ENCODE measurements at regions not wholly inside any gene's neighbourhood (a gene's known extent, or its start where the extent isn't known, plus 50 kb on each side); places are given as distances from the start of the nearest gene placed in this dataset.

- Histone ChIP-seq H3K9me2 (replicated peaks; ENCODE audit: low read depth, low read length) (no peaks in the 10 kb centered on the region), H3K79me2 (ENCODE audit: insufficient read depth, low read length) (no peaks in the 10 kb centered on the region), H3K4me1 (ENCODE audit: insufficient read depth, low read length, poor library complexity, severe bottlenecking) (peaks cover 7% of the 10 kb centered on the region), H3K9me3 (ENCODE audit: insufficient read depth, low read depth, low read length) (no peaks in the 10 kb centered on the region), H4K20me1 (ENCODE audit: insufficient read depth, low read length, poor library complexity, severe bottlenecking) (no peaks in the 10 kb centered on the region), H2AFZ (ENCODE audit: low read length) (no peak overlapping the region), H3K9ac (ENCODE audit: low read depth, low read length, poor library complexity, severe bottlenecking) (no peak overlapping the region), H3F3A (ENCODE audit: low read depth) (no peaks in the 10 kb centered on the region), H3K4me3 (ENCODE audit: low read length, poor library complexity, severe bottlenecking) (no peak overlapping the region), H3K36me3 (ENCODE audit: insufficient read depth, low read length) (no peaks in the 10 kb centered on the region), H3K27me3 (ENCODE audit: insufficient read depth, low read length, poor library complexity, severe bottlenecking) (no peaks in the 10 kb centered on the region), H3K4me2 (ENCODE audit: low read depth, low read length, poor library complexity, severe bottlenecking) (no peak overlapping the region)
- TF ChIP-seq CTCF (conservative IDR thresholded peaks at IDR 0.05; ENCODE audit: low read length), result no peak
- TF ChIP-seq EZH2phosphoT487 (IDR thresholded peaks at IDR 0.05; ENCODE audit: borderline replicate concordance), result no peak
Observed at GRCh38 chr9:108139900-108140299, 650.3 kb upstream of the KLF4 start.

GRCh38 chr9:108138516-108138915 lies 648.9 kb upstream of the KLF4 start:
- H4K20me1 ChIP-seq (ENCODE audit: insufficient read depth, low read length, poor library complexity, severe bottlenecking), result no peaks in the 10 kb centered on the region
- no peaks in the 10 kb centered on the region for H3K9me2 ChIP-seq (replicated peaks; ENCODE audit: low read depth, low read length)
- H3K79me2 ChIP-seq (ENCODE audit: insufficient read depth, low read length), result no peaks in the 10 kb centered on the region
- TF ChIP-seq CTCF (conservative IDR thresholded peaks at IDR 0.05; ENCODE audit: low read length), result no peak
- TF ChIP-seq EZH2phosphoT487 (IDR thresholded peaks at IDR 0.05; ENCODE audit: borderline replicate concordance), result no peak
- no peaks in the 10 kb centered on the region for H3K36me3 ChIP-seq (ENCODE audit: insufficient read depth, low read length)
- H3K4me2 ChIP-seq (ENCODE audit: low read depth, low read length, poor library complexity, severe bottlenecking), result no peak overlapping the region
- no peaks in the 10 kb centered on the region for H3F3A ChIP-seq (ENCODE audit: low read depth)
- H3K4me3 ChIP-seq (ENCODE audit: low read length, poor library complexity, severe bottlenecking), result no peak overlapping the region
- peaks cover 7% of the 10 kb centered on the region for H3K4me1 ChIP-seq (ENCODE audit: insufficient read depth, low read length, poor library complexity, severe bottlenecking)
- H3K9me3 ChIP-seq (ENCODE audit: insufficient read depth, low read depth, low read length), result no peaks in the 10 kb centered on the region
- no peak overlapping the region for H2AFZ ChIP-seq (ENCODE audit: low read length)
- H3K27me3 ChIP-seq (ENCODE audit: insufficient read depth, low read length, poor library complexity, severe bottlenecking), result no peaks in the 10 kb centered on the region
- no peak overlapping the region for H3K9ac ChIP-seq (ENCODE audit: low read depth, low read length, poor library complexity, severe bottlenecking)

GRCh38 chr9:108136656-108137055 lies 647.1 kb upstream of the KLF4 start:
- no peaks in the 10 kb centered on the region for H4K20me1 ChIP-seq (ENCODE audit: insufficient read depth, low read length, poor library complexity, severe bottlenecking)
- no peaks in the 10 kb centered on the region for H3K9me2 ChIP-seq (replicated peaks; ENCODE audit: low read depth, low read length)
- no peaks in the 10 kb centered on the region for H3K36me3 ChIP-seq (ENCODE audit: insufficient read depth, low read length)
- no peaks in the 10 kb centered on the region for H3K27me3 ChIP-seq (ENCODE audit: insufficient read depth, low read length, poor library complexity, severe bottlenecking)
- no peak for TF ChIP-seq EZH2phosphoT487 (IDR thresholded peaks at IDR 0.05; ENCODE audit: borderline replicate concordance)
- TF ChIP-seq CTCF (conservative IDR thresholded peaks at IDR 0.05; ENCODE audit: low read length), result no peak
- H3K9ac ChIP-seq (ENCODE audit: low read depth, low read length, poor library complexity, severe bottlenecking), result no peak overlapping the region
- no peaks in the 10 kb centered on the region for H3K79me2 ChIP-seq (ENCODE audit: insufficient read depth, low read length)
- H3K4me1 ChIP-seq (ENCODE audit: insufficient read depth, low read length, poor library complexity, severe bottlenecking), result no peaks in the 10 kb centered on the region
- H3K9me3 ChIP-seq (ENCODE audit: insufficient read depth, low read depth, low read length), result no peaks in the 10 kb centered on the region
- H3K4me3 ChIP-seq (ENCODE audit: low read length, poor library complexity, severe bottlenecking), result no peak overlapping the region
- H3F3A ChIP-seq (ENCODE audit: low read depth), result no peaks in the 10 kb centered on the region
- no peak overlapping the region for H3K4me2 ChIP-seq (ENCODE audit: low read depth, low read length, poor library complexity, severe bottlenecking)
- H2AFZ ChIP-seq (ENCODE audit: low read length), result no peak overlapping the region

Data from Loucy (cell line).